ENCODE measurements at regions not wholly inside any gene's neighbourhood (a gene's known extent, or its start where the extent isn't known, plus 50 kb on each side); places are given as distances from the start of the nearest gene placed in this dataset.
A peak's percentile ranks its signal among the peaks of the same experiment; 100 is the strongest.

GRCh38 chr15:101590785-101591184 is 61.4 kb downstream of the TM2D3 start:
- DNase-seq (ENCODE audit: low read depth): no peak

DNA sequence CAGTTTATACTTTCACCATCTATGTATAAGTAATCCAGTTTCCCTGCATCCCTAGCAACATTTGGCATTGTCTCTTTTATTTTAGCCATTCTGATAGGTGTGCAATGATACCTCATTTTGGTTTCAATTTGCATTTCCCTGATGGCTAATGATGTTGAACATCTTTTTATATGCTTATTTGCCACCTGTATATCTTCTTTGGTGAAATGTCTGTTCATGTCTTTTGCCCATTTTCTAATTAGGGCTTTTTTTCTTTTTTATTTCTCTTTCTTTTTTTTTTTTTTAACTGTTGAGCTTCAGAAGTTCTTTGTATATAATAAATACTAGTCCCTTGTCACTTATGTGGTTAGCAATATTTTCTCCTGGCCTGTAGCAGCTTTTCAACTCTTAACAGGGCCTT is 68.9 kb downstream of the TM2D3 start:
- no peak for DNase-seq (ENCODE audit: low read depth)

DNA sequence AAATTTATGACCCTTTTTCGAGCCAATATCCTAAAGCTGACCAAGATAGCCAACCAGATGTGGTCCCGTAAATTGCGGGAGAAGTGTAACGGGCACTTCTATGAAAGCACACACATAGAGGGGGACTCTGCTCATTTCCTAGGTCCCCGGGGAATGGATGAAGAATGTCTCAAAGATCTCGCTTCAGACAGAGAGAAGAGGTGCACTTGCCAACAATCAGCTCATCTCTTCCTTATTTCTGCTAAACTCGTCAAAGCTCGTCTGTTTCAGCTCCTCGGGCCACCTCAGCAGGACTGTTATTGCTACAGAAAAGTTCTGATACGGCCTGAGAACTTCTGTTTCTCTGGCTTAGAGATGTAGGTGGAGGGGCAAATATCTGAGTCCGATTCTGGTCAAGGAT is 71.8 kb downstream of the TM2D3 start:
- no peak for DNase-seq (ENCODE audit: low read depth)

DNA sequence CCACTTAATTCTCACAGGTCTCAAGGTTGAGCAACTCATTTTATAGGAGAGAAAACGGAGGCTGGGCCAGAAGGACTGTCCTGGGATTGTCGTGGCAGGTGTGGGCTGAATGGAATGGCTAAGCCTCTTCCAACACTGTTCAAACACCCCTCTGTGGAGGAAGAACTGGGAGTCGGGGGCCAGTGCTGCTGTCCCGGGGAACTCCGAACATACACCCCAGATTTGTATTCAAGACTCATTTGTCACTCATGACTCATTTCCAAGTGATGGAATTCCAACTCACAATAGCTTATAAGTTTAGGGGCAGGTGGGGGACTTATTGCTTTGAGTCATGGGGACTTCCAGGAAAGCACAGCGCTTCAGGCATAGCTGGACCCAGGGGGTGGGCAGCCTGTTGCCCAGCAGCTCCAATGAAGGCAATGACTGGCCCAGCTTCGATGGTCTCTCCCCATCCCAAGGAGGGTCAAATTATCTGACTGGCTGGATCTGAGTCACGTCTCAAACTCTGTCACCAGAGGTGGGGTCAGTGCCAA is 72.5 kb downstream of the TM2D3 start:
- DNase-seq (ENCODE audit: low read depth): no peak

GRCh38 chr15:101578443-101578894 is 73.7 kb downstream of the TM2D3 start:
- DNase-seq (ENCODE audit: low read depth): peak; percentile 5

GRCh38 chr15:101573951-101574350 is 78.2 kb downstream of the TM2D3 start:
- DNase-seq (ENCODE audit: low read depth): no peak

- no peak for DNase-seq (ENCODE audit: low read depth)
These were observed 80.7 kb upstream of the PCSK6 start for GRCh38 chr15:101570241-101570640.

GRCh38 chr15:101568821-101569555 is 79.5 kb upstream of the PCSK6 start:
- no peak for DNase-seq (ENCODE audit: low read depth)

- no peak for DNase-seq (ENCODE audit: low read depth)
These were observed 78.8 kb upstream of the PCSK6 start for GRCh38 chr15:101568309-101568708.

DNA sequence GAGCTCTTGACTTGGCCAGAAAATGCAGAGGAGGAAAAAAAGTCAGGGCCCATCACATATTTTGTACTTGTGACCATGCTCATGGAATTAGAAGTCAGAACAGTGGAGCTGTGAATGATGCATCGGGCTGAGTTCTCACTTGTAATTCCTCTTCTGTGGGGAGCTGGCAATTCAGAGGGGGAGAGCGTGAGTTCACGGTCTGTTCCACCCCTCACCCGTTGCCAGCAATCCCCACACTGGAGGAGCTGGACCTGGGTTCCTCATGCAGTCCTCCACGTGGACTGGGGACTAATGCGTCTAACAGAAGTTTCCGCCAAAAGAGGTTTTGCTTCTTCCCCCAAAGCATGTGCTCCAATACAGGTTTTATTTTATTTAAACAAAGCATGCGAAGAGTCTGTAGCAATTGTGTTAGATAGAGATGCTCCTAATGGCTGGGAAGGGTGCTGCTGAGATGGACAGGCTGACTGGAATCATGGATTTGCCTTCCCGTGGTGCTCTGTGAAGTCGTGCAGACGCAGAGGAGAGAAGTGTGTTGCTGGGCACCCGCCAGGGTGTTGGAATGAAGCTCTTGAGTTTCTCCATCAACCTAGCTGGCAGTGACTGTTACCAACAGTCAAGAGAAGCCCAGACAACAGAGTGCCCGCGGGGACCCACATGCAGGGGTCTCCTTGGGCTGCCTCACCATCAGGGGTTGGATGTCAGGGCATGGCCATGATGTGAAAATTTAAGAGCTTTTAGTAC is 77.4 kb upstream of the PCSK6 start:
- no peak for DNase-seq (ENCODE audit: low read depth)

DNA sequence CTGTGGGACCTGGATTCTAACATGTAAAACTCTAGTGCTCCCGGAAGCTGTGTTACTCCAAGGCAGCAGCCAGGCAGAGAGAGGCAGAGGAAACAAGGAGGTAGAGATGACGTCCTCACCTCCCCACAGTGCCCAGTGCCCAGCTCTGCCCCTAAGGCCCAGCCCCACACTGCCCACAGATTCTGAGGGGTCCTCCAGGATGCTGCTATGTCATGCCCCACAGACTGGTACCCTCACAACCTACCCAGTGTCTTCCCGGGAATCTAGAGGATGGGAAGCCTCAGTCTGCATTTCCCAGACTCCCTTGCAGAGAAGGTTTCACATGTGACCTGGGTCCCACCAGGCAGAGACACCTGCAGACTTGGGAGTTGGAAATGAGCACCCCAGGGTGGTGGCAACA is 75.9 kb upstream of the PCSK6 start:
- no peak for DNase-seq (ENCODE audit: low read depth)

- no peak for DNase-seq (ENCODE audit: low read depth)
These were observed 73.8 kb upstream of the PCSK6 start for GRCh38 chr15:101563176-101563796.

DNA sequence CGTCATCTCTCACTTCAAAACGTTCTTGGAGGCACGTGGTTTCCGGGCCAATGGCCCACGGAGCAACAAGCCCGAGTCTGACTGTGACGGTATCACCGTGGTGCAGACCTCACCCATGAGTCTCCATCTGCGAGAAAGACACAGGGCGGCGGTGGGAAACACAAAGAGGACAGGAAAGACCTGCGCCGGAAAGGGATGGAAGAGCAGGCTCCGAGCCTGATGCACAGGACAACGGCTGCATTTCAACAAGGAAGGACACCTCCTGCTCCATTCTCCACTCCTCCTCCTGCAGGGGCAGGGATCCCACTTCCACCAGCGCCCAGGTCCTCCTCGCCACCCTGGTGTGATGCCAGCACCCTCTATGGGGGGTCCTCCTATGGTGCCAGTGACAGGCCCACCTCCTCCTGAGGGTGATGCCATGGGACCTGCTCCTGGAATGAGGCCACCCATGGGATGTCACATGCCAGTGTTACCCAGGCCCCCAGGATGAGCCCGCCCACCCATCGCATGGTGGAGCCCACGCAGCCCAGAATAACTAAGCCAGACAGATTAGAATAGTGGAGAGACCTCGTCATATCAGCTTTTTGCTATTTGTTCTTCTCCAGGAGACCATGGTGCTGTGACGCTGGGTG is 73.0 kb upstream of the PCSK6 start:
- DNase-seq (ENCODE audit: low read depth): no peak

DNA sequence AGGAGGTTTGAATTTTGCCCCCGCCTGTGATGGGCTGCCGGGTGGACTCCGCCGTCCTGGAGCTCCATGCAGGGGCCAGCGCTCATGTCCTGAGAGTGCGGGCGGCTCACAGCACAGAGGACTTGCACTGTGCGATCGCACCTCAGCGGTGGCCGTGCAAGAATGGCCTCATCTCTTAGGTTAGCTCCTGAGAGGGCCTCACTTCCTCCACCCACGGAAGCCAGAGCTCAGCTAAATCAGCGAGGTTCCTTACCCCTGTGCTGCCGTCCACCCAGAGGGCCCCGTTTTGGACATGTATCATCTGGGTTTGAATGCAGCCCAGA is 72.0 kb upstream of the PCSK6 start:
- DNase-seq (ENCODE audit: low read depth): no peak

- DNase-seq (ENCODE audit: low read depth): no peak
These were observed 71.4 kb upstream of the PCSK6 start for GRCh38 chr15:101560722-101561583.

GRCh38 chr15:101559952-101560351 is 70.4 kb upstream of the PCSK6 start:
- DNase-seq (ENCODE audit: low read depth): no peak

- no peak for DNase-seq (ENCODE audit: low read depth)
These were observed 68.9 kb upstream of the PCSK6 start for GRCh38 chr15:101558221-101558941.

DNA sequence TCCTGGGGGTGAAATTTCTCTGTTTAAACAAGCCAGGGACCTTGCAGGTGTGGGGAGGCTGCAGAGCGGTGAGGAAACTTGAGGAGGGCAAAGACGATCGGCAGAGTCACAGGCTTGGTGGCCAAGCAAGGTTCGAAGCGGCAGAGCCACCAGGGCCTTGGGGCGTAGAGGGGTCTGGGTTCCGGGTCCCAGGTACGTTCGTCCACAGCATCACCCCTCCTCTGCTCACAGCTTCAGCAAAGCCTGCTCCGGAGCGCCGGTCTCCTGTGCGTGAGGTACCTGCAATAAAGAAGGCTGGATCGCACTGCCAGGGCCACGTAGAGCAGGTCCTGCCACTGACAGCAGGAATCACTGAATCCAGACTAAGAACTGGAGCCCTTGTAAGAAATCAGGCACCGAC is 66.8 kb upstream of the PCSK6 start:
- no peak for DNase-seq (ENCODE audit: low read depth)

- no peak for DNase-seq (ENCODE audit: low read depth)
These were observed 64.8 kb upstream of the PCSK6 start for GRCh38 chr15:101554115-101554915.
